ENCODE measurements at regions not wholly inside any gene's neighbourhood (a gene's known extent, or its start where the extent isn't known, plus 50 kb on each side); places are given as distances from the start of the nearest gene placed in this dataset.

- DNase-seq = no peak
- no peaks in the 10 kb centered on the region for H3K36me3 ChIP-seq
- no peaks in the 10 kb centered on the region for H3K9me3 ChIP-seq
- TF ChIP-seq POLR2A (IDR thresholded peaks at IDR 0.05) = no peak
- H3K27me3 ChIP-seq (replicated peaks in 1 of 7) = peaks cover 0 to 15% (median 0%) of the 10 kb centered on the region in 7 donors
- H3K27ac ChIP-seq = no peak overlapping the region
- H3K4me3 ChIP-seq = no peak overlapping the region
- intact Hi-C loops (cut with DNase I; ENCODE audit: low total_unique reads) = no loop called here
- no peaks in the 10 kb centered on the region for H3K4me1 ChIP-seq
- 75 to 88% (median 79%) methylated on average over 5 of the region's 5 CpGs for WGBS, 5 donors
These were observed 127.2 kb upstream of the CXCL14 start for GRCh38 chr5:135705941-135706466.

- WGBS, 5 donors = 61 to 80% (median 67%) methylated on average over 5 of the region's 5 CpGs
- Histone ChIP-seq H3K36me3 (no peaks in the 10 kb centered on the region), H3K4me1 (no peaks in the 10 kb centered on the region), H3K4me3 (no peak overlapping the region), H3K9me3 (no peaks in the 10 kb centered on the region), H3K27ac (no peak overlapping the region), H3K27me3 (replicated peaks in 1 of 7) (peaks cover 0 to 13% (median 0%) of the 10 kb centered on the region in 7 donors)
- intact Hi-C loops (cut with DNase I; ENCODE audit: low total_unique reads) = no loop called here
- TF ChIP-seq CTCF (IDR thresholded peaks at IDR 0.05 in 8 of 11, conservative IDR thresholded peaks at IDR 0.05 in 3 of 11) = no peak
- TF ChIP-seq POLR2A (IDR thresholded peaks at IDR 0.05) = no peak
- no peak for TF ChIP-seq POLR2AphosphoS5 (IDR thresholded peaks at IDR 0.05)
- no peak for DNase-seq
These were observed 126.4 kb upstream of the CXCL14 start for GRCh38 chr5:135705141-135705631.

- H3K4me1 ChIP-seq = no peaks in the 10 kb centered on the region
These were observed 125.8 kb upstream of the CXCL14 start for GRCh38 chr5:135704616-135705015.

GRCh38 chr5:135703016-135703550 lies 124.3 kb upstream of the CXCL14 start:
- intact Hi-C loops (cut with DNase I; ENCODE audit: low total_unique reads) = no loop called here
- no peak for DNase-seq
- TF ChIP-seq POLR2A (IDR thresholded peaks at IDR 0.05) (no peak), CTCF (IDR thresholded peaks at IDR 0.05 in 8 of 11, conservative IDR thresholded peaks at IDR 0.05 in 3 of 11) (no peak), POLR2AphosphoS5 (IDR thresholded peaks at IDR 0.05) (no peak)
- Histone ChIP-seq H3K27me3 (replicated peaks in 1 of 7) (peaks cover 0 to under 1% (median 0%) of the 10 kb centered on the region in 7 donors), H3K36me3 (no peaks in the 10 kb centered on the region), H3K27ac (no peak overlapping the region), H3K4me3 (no peak overlapping the region), H3K9me3 (no peaks in the 10 kb centered on the region), H3K4me1 (no peaks in the 10 kb centered on the region)
- 83 to 98% (median 88%) methylated on average over 4 of the region's 4 CpGs for WGBS, 5 donors

More at GRCh38 chr5:135704616-135705015, 125.8 kb upstream of the CXCL14 start:
- Histone ChIP-seq H3K4me3 (no peak overlapping the region), H3K9me3 (no peaks in the 10 kb centered on the region), H3K36me3 (no peaks in the 10 kb centered on the region), H3K27ac (no peak overlapping the region), H3K27me3 (replicated peaks in 1 of 7) (peaks cover 0 to 8% (median 0%) of the 10 kb centered on the region in 7 donors)
- TF ChIP-seq POLR2A (IDR thresholded peaks at IDR 0.05) (no peak), POLR2AphosphoS5 (IDR thresholded peaks at IDR 0.05) (no peak), CTCF (IDR thresholded peaks at IDR 0.05 in 8 of 11, conservative IDR thresholded peaks at IDR 0.05 in 3 of 11) (no peak)
- no peak for DNase-seq
- intact Hi-C loops (cut with DNase I; ENCODE audit: low total_unique reads) = no loop called here
- WGBS, 5 donors = 65 to 78% (median 74%) methylated on average over 2 of the region's 2 CpGs
